ENCODE measurements at regions not wholly inside any gene's neighbourhood (a gene's known extent, or its start where the extent isn't known, plus 50 kb on each side); places are given as distances from the start of the nearest gene placed in this dataset.

- TF ChIP-seq CTCF (IDR thresholded peaks at IDR 0.05) (no peak), POLR2A (IDR thresholded peaks at IDR 0.05; ENCODE audit: low read depth) (no peak)
These were observed 244.9 kb downstream of the CASP12 start for GRCh38 chr11:104653407-104653806.

Measured in esophagus muscularis mucosa (tissue), 3 donors.